ENCODE measurements at regions not wholly inside any gene's neighbourhood (a gene's known extent, or its start where the extent isn't known, plus 50 kb on each side); places are given as distances from the start of the nearest gene placed in this dataset.

DNA sequence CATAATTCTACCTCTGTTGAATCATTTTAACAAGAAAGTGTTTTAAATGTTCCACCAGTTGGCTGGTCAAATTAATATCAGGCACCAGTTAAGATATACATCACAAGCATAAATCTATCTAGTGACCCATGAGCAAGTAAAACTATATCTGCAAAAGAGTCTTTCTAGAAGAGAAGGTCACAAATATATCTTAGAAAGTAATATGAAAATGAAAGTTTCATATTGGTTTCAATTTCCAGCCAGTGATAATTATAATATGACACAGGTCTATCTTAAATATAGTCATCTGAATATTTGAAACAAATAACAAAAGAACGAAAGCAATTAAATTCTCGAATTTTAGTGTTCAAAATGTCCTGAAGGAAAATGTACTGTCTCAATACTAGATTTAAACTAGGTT lies 282.5 kb upstream of the KYNU start:
- no peak for TF ChIP-seq CTCF (IDR thresholded peaks at IDR 0.05; ENCODE audit: insufficient read depth, low read length)
- no peak for TF ChIP-seq POLR2AphosphoS5 (IDR thresholded peaks at IDR 0.05; ENCODE audit: low read depth)
- TF ChIP-seq SPI1 (IDR thresholded peaks at IDR 0.05; ENCODE audit: borderline replicate concordance, low read depth): no peak
- no peak for TF ChIP-seq GABPA (IDR thresholded peaks at IDR 0.05; ENCODE audit: low read depth)
- TF ChIP-seq REST (IDR thresholded peaks at IDR 0.05; ENCODE audit: insufficient replicate concordance, low read depth): no peak

Measured in HL-60 (cell line).